Skin epidermis (tissue), 12 donors: ENCODE measurements at regions not wholly inside any gene's neighbourhood (a gene's known extent, or its start where the extent isn't known, plus 50 kb on each side); places are given as distances from the start of the nearest gene placed in this dataset.

Source experiments
- H3K27ac ChIP-seq, 21 experiments: fragments of 200-600 bp; sonication (generic) in 11 of 21; one replicate each; pipeline ENCODE4 v1.5.0; 2020; ENCODE audit warnings: mild to moderate bottlenecking in 3 of 21, inconsistent platforms in 2 of 21, moderate library complexity in 2 of 21
- H3K4me3 ChIP-seq, 7 experiments: fragments of 200-600 bp; sonication (generic) in 2 of 7; one replicate each; pipeline ENCODE4 v1.5.0; 2020; ENCODE audit warnings: inconsistent platforms in 2 of 7, mild to moderate bottlenecking in 2 of 7, moderate library complexity in 1 of 7

GRCh38 chr19:28829762-28830161 is 383.2 kb downstream of the UQCRFS1 start:
- no peak overlapping the region for H3K4me3 ChIP-seq
- H3K27ac ChIP-seq: no peak overlapping the region

DNA sequence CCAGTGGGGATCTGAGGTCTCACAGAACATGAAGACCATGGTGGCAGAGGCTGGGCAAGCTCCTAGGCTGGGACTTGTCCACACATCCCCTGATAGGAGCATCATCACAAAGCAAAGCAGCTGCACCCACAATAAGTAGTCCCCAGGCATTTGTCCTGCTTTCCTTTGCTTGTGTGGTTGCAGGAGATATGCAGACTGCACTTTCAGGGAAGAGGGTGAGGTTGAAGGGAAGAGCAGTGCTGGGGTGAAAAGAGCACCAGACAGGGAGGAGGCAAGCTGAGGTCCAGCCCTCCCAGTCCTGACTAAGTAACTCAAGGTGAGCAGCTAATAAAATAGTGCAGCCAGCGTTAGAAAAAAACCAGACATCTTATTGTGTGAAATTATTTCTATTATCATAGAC is 383.6 kb downstream of the UQCRFS1 start:
- H3K27ac ChIP-seq: no peak overlapping the region
- no peak overlapping the region for H3K4me3 ChIP-seq

GRCh38 chr19:28828276-28828870 is 384.6 kb downstream of the UQCRFS1 start:
- Histone ChIP-seq H3K4me3 (no peak overlapping the region), H3K27ac (no peak overlapping the region)

GRCh38 chr19:28827382-28827781 is 385.6 kb downstream of the UQCRFS1 start:
- H3K27ac ChIP-seq: no peak overlapping the region
- no peak overlapping the region for H3K4me3 ChIP-seq

DNA sequence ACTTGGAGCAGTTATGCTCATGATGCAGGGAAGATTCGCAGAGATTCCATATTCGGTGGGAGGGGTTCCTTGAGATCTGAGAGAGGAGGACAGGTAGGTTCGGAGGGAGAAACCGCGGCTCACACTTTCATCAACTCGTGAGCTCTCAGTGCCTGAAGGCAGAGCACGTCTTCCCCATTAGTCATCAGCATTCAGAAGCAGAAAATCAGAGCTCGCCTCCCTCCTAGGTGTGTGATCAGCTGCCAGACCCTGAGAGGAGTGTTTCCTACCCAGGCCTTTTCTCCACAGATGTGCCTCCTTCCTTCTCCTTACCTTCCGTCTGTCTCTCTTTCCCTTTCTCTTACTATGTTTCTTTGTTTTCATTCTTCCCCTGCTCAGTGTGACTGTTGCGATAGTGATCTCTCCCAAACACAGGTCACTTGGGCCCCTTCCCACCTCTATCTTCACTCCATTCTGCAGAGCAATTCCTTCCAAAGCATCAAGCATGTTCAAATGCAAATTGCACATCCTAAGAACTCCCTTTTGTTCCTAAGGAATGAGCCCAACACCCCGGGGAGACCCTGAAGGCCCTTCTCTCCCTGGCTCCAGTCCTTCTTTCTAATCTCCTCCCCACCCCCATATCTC is 389.5 kb downstream of the UQCRFS1 start:
- Histone ChIP-seq H3K4me3 (no peak overlapping the region), H3K27ac (no peak overlapping the region)

DNA sequence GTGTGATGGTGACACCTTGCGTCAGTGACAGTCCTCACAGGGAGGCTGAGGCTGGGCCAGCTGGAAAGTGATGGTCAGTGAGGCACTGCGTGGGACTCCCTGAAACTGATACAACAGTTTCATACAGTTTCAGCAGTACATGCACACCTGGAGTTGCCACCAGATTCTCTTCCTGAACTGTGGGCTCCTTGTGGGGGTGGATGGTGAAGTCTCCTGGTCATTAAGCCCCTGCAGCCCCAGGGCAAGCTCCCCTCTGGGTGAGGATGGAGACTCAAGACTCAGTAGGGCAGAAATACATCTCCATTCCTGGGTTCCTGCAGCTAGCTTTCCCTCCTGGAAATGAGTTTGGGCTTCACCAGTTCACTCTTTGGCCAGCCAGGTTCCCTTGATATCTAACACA is 392.7 kb downstream of the UQCRFS1 start:
- no peak overlapping the region for H3K27ac ChIP-seq
- no peak overlapping the region for H3K4me3 ChIP-seq

- Histone ChIP-seq H3K27ac (no peak overlapping the region), H3K4me3 (no peak overlapping the region)
Measured at GRCh38 chr19:28815257-28815656, 397.7 kb downstream of the UQCRFS1 start.

DNA sequence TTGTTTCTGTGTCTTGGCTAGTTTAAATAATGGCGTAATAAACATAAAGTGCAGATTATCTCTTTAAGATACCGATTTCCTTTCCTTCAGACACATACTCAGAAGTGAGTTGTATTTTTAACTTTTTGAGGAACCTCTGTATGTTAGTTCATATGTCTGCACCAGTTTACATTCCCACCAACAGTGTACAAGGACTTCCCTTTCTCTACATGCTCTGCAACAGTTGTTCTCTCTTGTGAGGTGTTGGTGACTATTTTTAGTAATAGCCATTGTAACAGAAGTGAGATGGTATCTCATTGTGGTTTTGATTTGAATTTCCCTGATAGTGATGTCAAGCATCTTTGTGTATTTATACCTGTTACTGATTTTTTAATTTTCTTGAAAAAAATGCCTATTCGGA is 418.6 kb downstream of the UQCRFS1 start:
- H3K4me3 ChIP-seq: no peak overlapping the region
- no peak overlapping the region for H3K27ac ChIP-seq

GRCh38 chr19:28793391-28794168 is 419.4 kb downstream of the UQCRFS1 start:
- peak overlapping the region in 2 of 7 experiments; percentile 3 to 20 for H3K4me3 ChIP-seq
- no peak overlapping the region for H3K27ac ChIP-seq

DNA sequence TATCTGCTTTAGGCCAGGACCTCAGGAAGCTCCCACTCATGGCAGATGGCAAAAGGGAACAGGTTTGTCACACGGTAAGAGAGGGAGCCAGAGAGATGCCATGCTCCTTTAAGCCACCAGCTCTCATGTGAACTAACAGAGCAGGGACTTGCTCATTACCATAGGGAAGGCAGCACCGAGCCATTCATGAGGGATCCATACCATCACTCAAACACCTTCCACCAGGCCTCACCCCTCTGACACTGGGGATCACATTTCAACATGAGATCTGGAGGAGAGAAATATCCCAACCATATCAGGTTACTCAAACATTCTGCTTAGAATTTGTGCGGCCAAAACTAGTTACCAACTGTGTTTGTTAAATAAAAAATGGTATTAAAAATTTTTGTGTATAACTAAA is 427.0 kb downstream of the UQCRFS1 start:
- H3K27ac ChIP-seq: no peak overlapping the region
- H3K4me3 ChIP-seq: no peak overlapping the region

- H3K4me3 ChIP-seq: no peak overlapping the region
Measured at GRCh38 chr19:28764066-28764465, 448.9 kb downstream of the UQCRFS1 start.

DNA sequence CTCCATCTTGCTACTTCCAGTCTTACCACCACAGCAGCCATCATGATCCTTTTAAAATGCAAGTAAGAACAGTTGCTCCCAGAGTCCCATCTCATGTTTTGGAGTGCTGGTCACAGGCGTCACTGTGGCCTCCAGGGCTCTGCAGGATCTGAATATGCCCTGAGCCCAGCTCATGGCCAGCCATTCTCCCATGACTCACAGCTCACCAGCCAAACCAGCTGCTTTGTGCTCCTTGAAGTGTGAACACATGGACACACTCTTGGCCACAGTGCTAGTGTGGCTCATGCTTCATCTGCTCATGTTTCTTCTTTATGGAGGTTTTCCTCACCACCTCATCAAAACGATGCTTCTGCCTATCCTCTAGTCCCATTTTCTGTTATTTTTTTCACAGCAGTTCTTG is 466.5 kb downstream of the UQCRFS1 start:
- Histone ChIP-seq H3K27ac (no peak overlapping the region), H3K4me3 (no peak overlapping the region)

More at GRCh38 chr19:28764066-28764465, 448.9 kb downstream of the UQCRFS1 start:
- H3K27ac ChIP-seq: no peak overlapping the region

GRCh38 chr19:28744943-28745342 is 468.0 kb downstream of the UQCRFS1 start:
- Histone ChIP-seq H3K27ac (no peak overlapping the region), H3K4me3 (no peak overlapping the region)

GRCh38 chr19:28744014-28744413 is 468.9 kb downstream of the UQCRFS1 start:
- no peak overlapping the region for H3K27ac ChIP-seq
- H3K4me3 ChIP-seq: no peak overlapping the region

GRCh38 chr19:28737021-28737895 is 475.7 kb downstream of the UQCRFS1 start:
- no peak overlapping the region for H3K4me3 ChIP-seq
- peak overlapping the region in 10 of 21 experiments; percentile 4 to 74 (median 45) for H3K27ac ChIP-seq

GRCh38 chr19:28736528-28736927 is 476.4 kb downstream of the UQCRFS1 start:
- peak overlapping the region in 9 of 21 experiments; percentile 17 to 74 (median 47) for H3K27ac ChIP-seq
- H3K4me3 ChIP-seq: no peak overlapping the region

GRCh38 chr19:28731577-28731976 is 481.4 kb downstream of the UQCRFS1 start:
- no peak overlapping the region for H3K4me3 ChIP-seq
- H3K27ac ChIP-seq: no peak overlapping the region

DNA sequence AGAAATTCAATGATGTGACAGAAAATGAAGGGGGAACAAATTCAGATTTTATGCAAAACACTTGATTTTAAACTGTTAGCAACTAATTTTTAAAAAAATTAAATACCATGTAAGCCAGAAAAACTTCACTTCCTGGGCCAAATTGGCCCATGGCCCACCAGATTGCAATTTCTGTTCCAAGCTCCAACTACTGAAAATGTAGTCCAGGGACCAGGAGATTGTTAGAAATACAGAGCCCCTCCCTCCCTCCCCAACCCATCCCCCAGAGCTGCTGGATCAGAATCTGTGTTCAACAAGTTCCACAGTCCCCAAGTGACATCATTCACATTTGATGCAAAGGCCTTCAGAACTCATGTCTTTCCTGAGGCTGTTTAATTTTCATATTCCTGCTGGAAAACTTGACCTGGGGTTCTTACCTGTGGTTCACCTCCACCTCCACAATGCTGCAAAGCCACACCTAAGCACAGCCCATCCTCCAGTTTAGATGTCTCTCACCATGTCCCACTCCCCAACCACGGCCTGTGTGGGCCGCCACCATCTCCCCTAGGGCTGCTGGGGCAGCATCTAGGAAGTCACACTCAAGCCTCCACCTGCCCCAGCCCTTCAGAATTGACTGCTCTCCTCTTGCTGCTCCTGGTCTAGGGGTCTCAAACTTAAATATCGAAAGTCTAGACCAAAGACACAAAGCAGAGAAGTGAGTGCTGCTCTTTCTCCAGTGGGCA is 482.0 kb downstream of the UQCRFS1 start:
- Histone ChIP-seq H3K27ac (no peak overlapping the region), H3K4me3 (no peak overlapping the region)

- Histone ChIP-seq H3K27ac (no peak overlapping the region), H3K4me3 (peak overlapping the region in 5 of 7 experiments; percentile 19 to 41 (median 39))
Measured at GRCh38 chr19:28727480-28728159, 485.3 kb downstream of the UQCRFS1 start.
